ENCODE measurements at regions not wholly inside any gene's neighbourhood (a gene's known extent, or its start where the extent isn't known, plus 50 kb on each side); places are given as distances from the start of the nearest gene placed in this dataset.

- TF ChIP-seq ZNF114 (CRISPR knock-in tag; IDR thresholded peaks at IDR 0.05) (no peak), POLR2AphosphoS5 (IDR thresholded peaks at IDR 0.05; ENCODE audit: low read depth) (no peak), EZH2phosphoT487 (IDR thresholded peaks at IDR 0.05; ENCODE audit: unreplicated experiment) (no peak), ETS1 (IDR thresholded peaks at IDR 0.05) (no peak), JUNB (IDR thresholded peaks at IDR 0.05; ENCODE audit: unreplicated experiment) (no peak), CTCF (conservative IDR thresholded peaks at IDR 0.05; ENCODE audit: low read depth in 2 of 2) (no peak), NANOG (IDR thresholded peaks at IDR 0.05; ENCODE audit: borderline replicate concordance) (no peak), ZNF462 (CRISPR knock-in tag; IDR thresholded peaks at IDR 0.05) (no peak), CREB1 (CRISPR knock-in tag; IDR thresholded peaks at IDR 0.05; ENCODE audit: low read depth) (no peak), STAT1 (IDR thresholded peaks at IDR 0.05; ENCODE audit: unreplicated experiment) (no peak), EZH2 (IDR thresholded peaks at IDR 0.05; ENCODE audit: low read depth, unreplicated experiment) (no peak), REST (IDR thresholded peaks at IDR 0.05; ENCODE audit: unreplicated experiment) (no peak)
- no peak overlapping the region for H3K4me3 Mint-ChIP-seq
- no peak for DNase-seq (ENCODE audit: low spot score)
- H3K36me3 ChIP-seq (ENCODE audit: insufficient read depth): peaks cover 10% of the 10 kb centered on the region; the same call in 1 of the 2 replicates
- H2AFZ ChIP-seq: no peak overlapping the region
- peaks cover 9% of the 10 kb centered on the region; the same call in 1 of the 3 replicates for H3K36me3 Mint-ChIP-seq (ENCODE audit: low read depth)
- H3K27me3 ChIP-seq (ENCODE audit: insufficient read depth): no peaks in the 10 kb centered on the region
- H3K79me2 ChIP-seq (replicated peaks; ENCODE audit: insufficient read depth): no peaks in the 10 kb centered on the region
- no peaks in the 10 kb centered on the region for H3K9me3 Mint-ChIP-seq
- no peak overlapping the region for H3K4me2 ChIP-seq
- ATAC-seq: no peak
- H3K4me1 ChIP-seq (ENCODE audit: insufficient read depth): no peaks in the 10 kb centered on the region
- H3K4me3 ChIP-seq: no peak overlapping the region
- H3K27ac Mint-ChIP-seq: no peak overlapping the region
- no peaks in the 10 kb centered on the region for H3K9me2 ChIP-seq (ENCODE audit: insufficient read depth)
- no peak overlapping the region for H3K27ac ChIP-seq (ENCODE audit: low read depth)
- no peaks in the 10 kb centered on the region for H3K4me1 Mint-ChIP-seq
- H4K20me1 ChIP-seq (replicated peaks; ENCODE audit: insufficient read depth): no peaks in the 10 kb centered on the region
- no peaks in the 10 kb centered on the region for H3K27me3 Mint-ChIP-seq (ENCODE audit: insufficient read depth, low read depth, poor library complexity)
- no peaks in the 10 kb centered on the region for H3F3A ChIP-seq (replicated peaks; ENCODE audit: low read depth)
Observed at GRCh38 chr21:28867401-28867800, 125.3 kb downstream of the LTN1 start.

All from GM23338 (cell line).